ENCODE measurements at regions not wholly inside any gene's neighbourhood (a gene's known extent, or its start where the extent isn't known, plus 50 kb on each side); places are given as distances from the start of the nearest gene placed in this dataset.

DNA sequence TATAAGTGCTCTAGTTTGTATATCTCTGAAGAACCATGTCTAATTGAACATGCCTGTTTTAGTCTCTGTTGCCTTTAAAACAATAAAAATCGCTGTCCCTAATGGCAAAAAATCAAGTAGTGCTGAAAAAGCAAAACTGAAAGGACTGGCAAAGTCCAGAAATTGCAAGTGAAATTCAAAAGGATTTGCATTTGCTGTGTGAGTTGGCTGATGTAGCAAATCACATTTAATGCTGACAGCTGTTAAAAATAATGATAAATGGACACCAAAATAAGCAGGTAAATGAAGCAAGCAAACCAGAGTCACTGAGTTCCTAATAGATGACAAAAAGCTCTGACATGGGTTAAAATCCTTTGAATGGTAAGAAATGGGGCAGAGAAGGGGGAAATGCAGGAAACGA is 874.1 kb downstream of the GRM8 start:
- intact Hi-C loops (cut with micrococcal nuclease), result no loop called here
- H3K9me3 ChIP-seq (replicated peaks in 1 of 2; ENCODE audit: control insufficient read depth in 1 of 2, insufficient read depth in 1 of 2, low read length in 2 of 2), result no peaks in the 10 kb centered on the region
- H3K36me3 ChIP-seq (replicated peaks in 1 of 2; ENCODE audit: control insufficient read depth in 1 of 2, insufficient read depth in 2 of 2, low read length in 2 of 2), result no peaks in the 10 kb centered on the region
- H3K4me3 ChIP-seq (replicated peaks in 1 of 3; ENCODE audit: low read depth in 2 of 3, low read length in 3 of 3), result no peak overlapping the region
- no peaks in the 10 kb centered on the region for H4K20me1 ChIP-seq (ENCODE audit: insufficient read depth, low read length)
- no peak overlapping the region for H2AFZ ChIP-seq (ENCODE audit: insufficient read depth, low read depth, low read length, poor library complexity, severe bottlenecking)
- no peak for DNase-seq
- Mint-ChIP-seq H3K9me3 (peaks cover 0 to 6% (median 0%) of the 10 kb centered on the region in 7 donors), H3K4me3 (no peak overlapping the region), H3K27me3 (ENCODE audit: low read depth in 3 of 3) (no peaks in the 10 kb centered on the region), H3K27ac (no peak overlapping the region), H3K36me3 (no peaks in the 10 kb centered on the region), H3K4me1 (no peaks in the 10 kb centered on the region)
- no peak overlapping the region for H3K4me2 ChIP-seq (replicated peaks; ENCODE audit: extremely low read depth, low read length, poor library complexity, severe bottlenecking)
- WGBS (ENCODE audit: insufficient coverage), result 64% methylated on average over 1 of the region's 2 CpGs
- H3K27ac ChIP-seq (ENCODE audit: low read depth in 1 of 2, low read length in 2 of 2), result no peak overlapping the region
- H3K79me2 ChIP-seq (ENCODE audit: insufficient read depth, low read length), result no peaks in the 10 kb centered on the region
- no peaks in the 10 kb centered on the region for H3K4me1 ChIP-seq (ENCODE audit: control insufficient read depth in 1 of 2, insufficient read depth in 2 of 2, low read length in 2 of 2)
- TF ChIP-seq, protein P1, sequence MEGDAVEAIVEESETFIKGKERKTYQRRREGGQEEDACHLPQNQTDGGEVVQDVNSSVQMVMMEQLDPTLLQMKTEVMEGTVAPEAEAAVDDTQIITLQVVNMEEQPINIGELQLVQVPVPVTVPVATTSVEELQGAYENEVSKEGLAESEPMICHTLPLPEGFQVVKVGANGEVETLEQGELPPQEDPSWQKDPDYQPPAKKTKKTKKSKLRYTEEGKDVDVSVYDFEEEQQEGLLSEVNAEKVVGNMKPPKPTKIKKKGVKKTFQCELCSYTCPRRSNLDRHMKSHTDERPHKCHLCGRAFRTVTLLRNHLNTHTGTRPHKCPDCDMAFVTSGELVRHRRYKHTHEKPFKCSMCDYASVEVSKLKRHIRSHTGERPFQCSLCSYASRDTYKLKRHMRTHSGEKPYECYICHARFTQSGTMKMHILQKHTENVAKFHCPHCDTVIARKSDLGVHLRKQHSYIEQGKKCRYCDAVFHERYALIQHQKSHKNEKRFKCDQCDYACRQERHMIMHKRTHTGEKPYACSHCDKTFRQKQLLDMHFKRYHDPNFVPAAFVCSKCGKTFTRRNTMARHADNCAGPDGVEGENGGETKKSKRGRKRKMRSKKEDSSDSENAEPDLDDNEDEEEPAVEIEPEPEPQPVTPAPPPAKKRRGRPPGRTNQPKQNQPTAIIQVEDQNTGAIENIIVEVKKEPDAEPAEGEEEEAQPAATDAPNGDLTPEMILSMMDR (IDR thresholded peaks at IDR 0.05), result no peak
- no peak overlapping the region for H3K9ac ChIP-seq (ENCODE audit: insufficient read depth, low read length, poor library complexity, severe bottlenecking)
- no peaks in the 10 kb centered on the region for H3K27me3 ChIP-seq (ENCODE audit: control insufficient read depth in 2 of 2, insufficient read depth in 2 of 2, low read length in 2 of 2)

DNA sequence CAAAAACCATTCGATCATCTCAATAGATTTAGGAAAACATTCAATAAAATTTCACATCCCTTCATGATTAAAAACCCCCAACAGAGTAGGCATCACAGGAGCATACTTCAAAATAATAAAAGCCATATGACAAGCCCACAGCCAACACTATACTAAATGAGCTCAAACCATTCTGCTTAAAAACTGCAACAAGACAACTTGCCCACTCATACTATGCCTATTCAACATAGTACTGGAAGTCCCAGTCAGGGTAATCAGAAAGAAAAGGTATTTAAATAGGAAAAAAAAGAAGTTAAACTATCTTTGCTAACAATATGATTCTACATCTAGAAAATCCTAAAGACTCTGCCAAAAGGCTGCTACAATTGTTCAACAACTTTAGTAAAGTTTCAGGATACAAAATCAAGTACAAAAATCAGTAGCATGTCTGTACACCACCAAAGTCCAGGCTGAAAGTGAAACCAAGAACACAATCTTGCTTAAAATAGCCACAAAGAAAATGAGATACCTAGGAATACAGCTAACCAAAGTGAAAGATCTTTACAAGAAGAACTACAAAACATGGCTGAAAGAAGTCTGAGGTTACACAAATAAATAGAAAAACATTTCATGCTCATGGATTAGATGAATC is 882.6 kb downstream of the GRM8 start:
- intact Hi-C loops (cut with micrococcal nuclease), result no loop called here
- H3K27ac Mint-ChIP-seq, result no peak overlapping the region
- Histone ChIP-seq H3K36me3 (replicated peaks in 1 of 2; ENCODE audit: control insufficient read depth in 1 of 2, insufficient read depth in 2 of 2, low read length in 2 of 2) (no peaks in the 10 kb centered on the region), H3K9ac (ENCODE audit: insufficient read depth, low read length, poor library complexity, severe bottlenecking) (no peak overlapping the region), H2AFZ (ENCODE audit: insufficient read depth, low read depth, low read length, poor library complexity, severe bottlenecking) (no peak overlapping the region), H3K4me1 (ENCODE audit: control insufficient read depth in 1 of 2, insufficient read depth in 2 of 2, low read length in 2 of 2) (no peaks in the 10 kb centered on the region), H3K4me2 (replicated peaks; ENCODE audit: extremely low read depth, low read length, poor library complexity, severe bottlenecking) (no peak overlapping the region), H3K27me3 (ENCODE audit: control insufficient read depth in 2 of 2, insufficient read depth in 2 of 2, low read length in 2 of 2) (no peaks in the 10 kb centered on the region), H3K79me2 (ENCODE audit: insufficient read depth, low read length) (no peaks in the 10 kb centered on the region), H4K20me1 (ENCODE audit: insufficient read depth, low read length) (no peaks in the 10 kb centered on the region), H3K4me3 (replicated peaks in 1 of 3; ENCODE audit: low read depth in 2 of 3, low read length in 3 of 3) (no peak overlapping the region), H3K9me3 (replicated peaks in 1 of 2; ENCODE audit: control insufficient read depth in 1 of 2, insufficient read depth in 1 of 2, low read length in 2 of 2) (peaks cover 7 to 8% of the 10 kb centered on the region in 2 donors), H3K27ac (ENCODE audit: low read depth in 1 of 2, low read length in 2 of 2) (no peak overlapping the region)
- TF ChIP-seq, protein P1 (IDR thresholded peaks at IDR 0.05), result no peak
- WGBS (ENCODE audit: insufficient coverage), result 78% methylated on average over 1 of the region's 1 CpG
- no peaks in the 10 kb centered on the region for H3K36me3 Mint-ChIP-seq
- peaks cover 0 to 2% (median 1%) of the 10 kb centered on the region in 3 donors for H3K27me3 Mint-ChIP-seq (ENCODE audit: low read depth in 3 of 3)
- DNase-seq, result no peak
- peaks cover 0 to 15% (median 5%) of the 10 kb centered on the region in 7 donors for H3K9me3 Mint-ChIP-seq
- H3K4me3 Mint-ChIP-seq, result no peak overlapping the region
- H3K4me1 Mint-ChIP-seq, result no peaks in the 10 kb centered on the region

Measured in CD14-positive monocyte (primary cell).